Stimulated activated CD4-positive, alpha-beta T cell treated with anti-CD3 and anti-CD28 coated beads, Interleukin-1b, Interleukin-23, amount 100 ng/mL, for 1 hour (primary cell): ENCODE measurements at regions not wholly inside any gene's neighbourhood (a gene's known extent, or its start where the extent isn't known, plus 50 kb on each side); places are given as distances from the start of the nearest gene placed in this dataset.
"Not testable (repeated sequence)": the region's sequence is repeated elsewhere in the genome, so short reads cannot be mapped to it uniquely, and the experiment has no call there.

Source experiments
- DNase-seq, 2 donors: peaks; one replicate each; pipeline ENCODE4 v3.0.0-alpha.2; 2020; ENCODE audit warnings: low read depth in 2 of 2

GRCh38 chr1:29569971-29570634 is 333.8 kb downstream of the PTPRU start:
- DNase-seq, result no peak

GRCh38 chr1:29567257-29567656 is 330.9 kb downstream of the PTPRU start:
- no peak for DNase-seq

- no peak for DNase-seq
Observed at GRCh38 chr1:29565490-29565889, 329.2 kb downstream of the PTPRU start.

- DNase-seq, result no peak
Observed at GRCh38 chr1:29563571-29563970, 327.2 kb downstream of the PTPRU start.

GRCh38 chr1:29563092-29563491 is 326.8 kb downstream of the PTPRU start:
- no peak for DNase-seq

- no peak for DNase-seq
Observed at GRCh38 chr1:29559056-29559455, 322.7 kb downstream of the PTPRU start.

GRCh38 chr1:29557701-29558600 is 321.6 kb downstream of the PTPRU start:
- DNase-seq, result no peak

GRCh38 chr1:29557066-29557465 is 320.7 kb downstream of the PTPRU start:
- DNase-seq, result no peak

- no peak for DNase-seq
Observed at GRCh38 chr1:29556657-29557056, 320.3 kb downstream of the PTPRU start.

- DNase-seq, result no peak
Observed at GRCh38 chr1:29555043-29555620, 318.8 kb downstream of the PTPRU start.

- DNase-seq, result no peak
Observed at GRCh38 chr1:29554208-29554778, 318.0 kb downstream of the PTPRU start.

- DNase-seq, result no peak
Observed at GRCh38 chr1:29551123-29551936, 315.0 kb downstream of the PTPRU start.

GRCh38 chr1:29550119-29550841 is 314.0 kb downstream of the PTPRU start:
- no peak for DNase-seq

GRCh38 chr1:29549728-29550118 is 313.4 kb downstream of the PTPRU start:
- not testable (repeated sequence) for DNase-seq

- DNase-seq, result no peak
Observed at GRCh38 chr1:29549001-29549400, 312.7 kb downstream of the PTPRU start.

GRCh38 chr1:29548091-29548490 is 311.8 kb downstream of the PTPRU start:
- DNase-seq, result no peak

GRCh38 chr1:29547300-29547699 is 311.0 kb downstream of the PTPRU start:
- no peak for DNase-seq

GRCh38 chr1:29546496-29546895 is 310.2 kb downstream of the PTPRU start:
- DNase-seq, result no peak

GRCh38 chr1:29544406-29544805 is 308.1 kb downstream of the PTPRU start:
- no peak for DNase-seq

- no peak for DNase-seq
Observed at GRCh38 chr1:29543586-29543985, 307.3 kb downstream of the PTPRU start.

- DNase-seq, result no peak
Observed at GRCh38 chr1:29542548-29542947, 306.2 kb downstream of the PTPRU start.
